HFFc6 (cell line): ENCODE measurements at regions not wholly inside any gene's neighbourhood (a gene's known extent, or its start where the extent isn't known, plus 50 kb on each side); places are given as distances from the start of the nearest gene placed in this dataset.

Experiments used
- DNase-seq: peaks from one replicate; pipeline ENCODE4 v3.0.0-alpha.2; 2018
- H3K27ac Mint-ChIP-seq: 2 replicates; pipeline ENCODE4 v1.8.0; 2020; ENCODE audit warnings: mild to moderate bottlenecking, mixed read lengths
- H3K27me3 Mint-ChIP-seq: 2 replicates; pipeline ENCODE4 v1.8.0; 2021; ENCODE audit warnings: mild to moderate bottlenecking, moderate library complexity, mixed read lengths; ENCODE audit not compliant: insufficient read depth
- H3K36me3 Mint-ChIP-seq: 2 replicates; pipeline ENCODE4 v1.8.0; 2021; ENCODE audit warnings: low read depth, mixed read lengths
- H3K4me1 Mint-ChIP-seq: 2 replicates; pipeline ENCODE4 v1.8.0; 2020; ENCODE audit warnings: low read depth, mixed read lengths
- H3K4me3 Mint-ChIP-seq: 2 replicates; pipeline ENCODE4 v1.8.0; 2020; ENCODE audit warnings: mild to moderate bottlenecking, moderate library complexity, mixed read lengths
- H3K9me3 Mint-ChIP-seq: 2 replicates; pipeline ENCODE4 v1.8.0; 2020; ENCODE audit warnings: mild to moderate bottlenecking, mixed read lengths
- TF ChIP-seq, protein P1 (sequence below): fragments of 200-600 bp; sonication (generic); IDR thresholded peaks from 2 replicates; pipeline ENCODE4 v1.5.0; 2021; ENCODE audit warnings: antibody characterized with exemption, mild to moderate bottlenecking

DNA sequence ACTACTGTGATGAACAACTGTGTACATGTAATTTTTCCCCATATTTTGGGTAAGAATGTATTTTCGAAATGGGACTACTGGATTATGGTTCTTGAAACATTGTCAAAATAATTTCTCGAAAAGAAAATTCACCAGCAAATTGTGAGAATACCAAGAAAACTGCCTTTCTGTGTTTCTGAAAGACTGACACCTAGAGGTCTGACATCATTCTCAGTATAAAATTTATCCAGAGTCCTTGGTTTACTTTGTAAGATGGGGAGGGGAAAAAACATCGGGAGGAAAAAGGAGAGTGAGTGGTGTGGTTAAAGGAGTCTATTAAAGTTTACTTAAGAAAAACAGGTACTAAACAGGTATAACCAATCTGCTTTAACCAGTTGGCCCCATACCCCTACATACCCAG, 149.2 kb downstream of the CEP120 start:
- peaks cover 11% of the 10 kb centered on the region for H3K27me3 Mint-ChIP-seq
- H3K4me1 Mint-ChIP-seq: no peaks in the 10 kb centered on the region
- TF ChIP-seq, protein P1, sequence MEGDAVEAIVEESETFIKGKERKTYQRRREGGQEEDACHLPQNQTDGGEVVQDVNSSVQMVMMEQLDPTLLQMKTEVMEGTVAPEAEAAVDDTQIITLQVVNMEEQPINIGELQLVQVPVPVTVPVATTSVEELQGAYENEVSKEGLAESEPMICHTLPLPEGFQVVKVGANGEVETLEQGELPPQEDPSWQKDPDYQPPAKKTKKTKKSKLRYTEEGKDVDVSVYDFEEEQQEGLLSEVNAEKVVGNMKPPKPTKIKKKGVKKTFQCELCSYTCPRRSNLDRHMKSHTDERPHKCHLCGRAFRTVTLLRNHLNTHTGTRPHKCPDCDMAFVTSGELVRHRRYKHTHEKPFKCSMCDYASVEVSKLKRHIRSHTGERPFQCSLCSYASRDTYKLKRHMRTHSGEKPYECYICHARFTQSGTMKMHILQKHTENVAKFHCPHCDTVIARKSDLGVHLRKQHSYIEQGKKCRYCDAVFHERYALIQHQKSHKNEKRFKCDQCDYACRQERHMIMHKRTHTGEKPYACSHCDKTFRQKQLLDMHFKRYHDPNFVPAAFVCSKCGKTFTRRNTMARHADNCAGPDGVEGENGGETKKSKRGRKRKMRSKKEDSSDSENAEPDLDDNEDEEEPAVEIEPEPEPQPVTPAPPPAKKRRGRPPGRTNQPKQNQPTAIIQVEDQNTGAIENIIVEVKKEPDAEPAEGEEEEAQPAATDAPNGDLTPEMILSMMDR: peak; percentile 53; the same call in 1 of the 2 replicates
- H3K9me3 Mint-ChIP-seq: no peaks in the 10 kb centered on the region
- DNase-seq: no peak
- no peaks in the 10 kb centered on the region for H3K36me3 Mint-ChIP-seq
- no peak overlapping the region for H3K27ac Mint-ChIP-seq
- H3K4me3 Mint-ChIP-seq: no peak overlapping the region

DNA sequence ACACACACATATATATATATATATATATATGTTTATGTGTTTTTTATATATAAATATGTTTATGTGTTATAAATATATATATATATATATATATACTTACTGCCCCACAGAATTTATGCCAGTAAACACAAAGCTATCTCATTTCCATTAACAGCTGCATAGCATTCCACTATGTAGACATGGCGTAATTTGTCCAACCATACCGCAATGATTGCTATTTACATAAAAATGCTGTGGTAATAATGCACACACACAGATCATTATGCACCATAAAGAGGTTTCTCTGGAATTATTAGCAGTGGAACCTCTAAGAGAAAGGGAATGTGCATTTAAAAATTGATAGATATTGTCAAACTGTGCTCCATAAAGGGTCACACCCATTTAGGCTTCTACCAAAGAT, 150.1 kb downstream of the CEP120 start:
- H3K4me3 Mint-ChIP-seq: no peak overlapping the region
- H3K27me3 Mint-ChIP-seq: peaks cover 8% of the 10 kb centered on the region
- H3K4me1 Mint-ChIP-seq: no peaks in the 10 kb centered on the region
- H3K27ac Mint-ChIP-seq: no peak overlapping the region
- no peak for DNase-seq
- no peaks in the 10 kb centered on the region for H3K9me3 Mint-ChIP-seq
- H3K36me3 Mint-ChIP-seq: no peaks in the 10 kb centered on the region
- TF ChIP-seq, protein P1: no peak

DNA sequence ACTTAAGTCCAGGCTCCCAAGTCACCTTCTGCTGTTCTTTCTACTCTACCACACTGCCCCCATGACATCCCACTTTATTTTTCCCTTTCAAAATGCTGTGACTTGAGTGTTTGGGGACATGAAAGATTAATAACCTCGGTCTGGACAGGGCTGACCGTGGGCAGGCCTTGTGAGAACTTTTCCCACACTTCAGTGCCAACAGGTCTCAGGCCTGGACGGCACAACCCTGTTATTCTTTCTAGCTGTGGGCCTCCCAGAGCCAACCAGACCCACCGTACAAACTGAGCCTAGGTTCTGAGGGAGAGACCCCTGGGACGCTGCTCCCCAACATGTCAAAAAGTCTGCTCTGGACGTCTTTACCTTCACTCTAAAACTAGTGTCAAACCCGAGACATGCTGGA, 153.4 kb downstream of the CEP120 start:
- Mint-ChIP-seq H3K27me3 (peaks cover 7% of the 10 kb centered on the region), H3K36me3 (no peaks in the 10 kb centered on the region), H3K27ac (no peak overlapping the region), H3K9me3 (no peaks in the 10 kb centered on the region), H3K4me1 (no peaks in the 10 kb centered on the region), H3K4me3 (no peak overlapping the region)
- TF ChIP-seq, protein P1: no peak
- no peak for DNase-seq

DNA sequence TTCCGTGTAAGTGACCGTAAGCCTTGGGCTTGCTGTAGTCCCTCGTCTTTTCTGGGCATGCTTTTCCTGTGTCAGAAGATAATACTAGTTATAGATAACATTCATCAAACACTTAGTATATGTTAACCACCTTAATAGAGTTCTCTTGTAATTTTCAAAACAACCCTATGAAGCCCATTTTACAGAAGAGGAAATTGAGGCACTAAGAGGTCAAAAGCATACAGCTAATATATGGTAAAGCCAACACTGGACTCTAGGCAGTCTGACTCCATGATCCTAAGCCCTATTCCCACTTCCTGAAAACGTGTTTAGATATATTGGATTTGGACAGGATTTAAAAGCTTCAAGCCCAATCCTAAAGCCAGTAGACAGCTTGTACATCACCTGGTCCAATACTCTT, 153.8 kb downstream of the CEP120 start:
- no peaks in the 10 kb centered on the region for H3K36me3 Mint-ChIP-seq
- H3K27ac Mint-ChIP-seq: no peak overlapping the region
- H3K4me3 Mint-ChIP-seq: no peak overlapping the region
- no peaks in the 10 kb centered on the region for H3K4me1 Mint-ChIP-seq
- TF ChIP-seq, protein P1: no peak
- peaks cover 7% of the 10 kb centered on the region for H3K27me3 Mint-ChIP-seq
- no peaks in the 10 kb centered on the region for H3K9me3 Mint-ChIP-seq
- no peak for DNase-seq

DNA sequence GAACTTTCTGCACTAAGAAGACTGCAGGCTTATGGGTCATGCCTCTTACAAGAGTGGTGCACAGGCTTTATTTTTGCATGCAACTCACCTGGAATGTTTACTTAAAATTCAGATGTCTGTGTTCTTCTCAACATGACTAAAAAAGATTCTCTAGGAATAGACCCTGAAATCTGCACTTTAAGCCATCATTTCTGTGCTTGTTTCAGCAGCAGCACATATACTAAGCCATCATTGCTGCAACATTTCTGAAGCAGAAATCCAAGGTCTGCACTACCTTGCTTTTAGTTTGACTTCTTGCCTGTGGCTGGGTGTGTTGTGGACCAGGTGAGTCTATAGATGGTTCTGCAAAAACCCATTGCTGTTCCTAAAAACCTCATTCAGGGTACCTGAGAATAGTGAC, 156.8 kb downstream of the CEP120 start:
- H3K36me3 Mint-ChIP-seq: no peaks in the 10 kb centered on the region

More for the DNA sequence above, 156.8 kb downstream of the CEP120 start:
- H3K9me3 Mint-ChIP-seq: no peaks in the 10 kb centered on the region
- no peak overlapping the region for H3K27ac Mint-ChIP-seq
- TF ChIP-seq, protein P1: no peak
- H3K4me3 Mint-ChIP-seq: no peak overlapping the region
- H3K4me1 Mint-ChIP-seq: no peaks in the 10 kb centered on the region
- peaks cover 5% of the 10 kb centered on the region; the same call in 1 of the 2 replicates for H3K27me3 Mint-ChIP-seq
- no peak for DNase-seq
